PC-9 (cell line): ENCODE measurements at regions not wholly inside any gene's neighbourhood (a gene's known extent, or its start where the extent isn't known, plus 50 kb on each side); places are given as distances from the start of the nearest gene placed in this dataset.

Experiments used
- BruUV-seq: library from RNA; stranded (reverse); fragments of 400-500 nt; replicated peaks from 2 replicates; lab custom pipeline; 2021; lab: Mats Ljungman, UMichigan
- CTCF ChIA-PET: fragments of 300-600 bp; sonication (Branson Sonifier 250); formaldehyde crosslinking; loops from one replicate; lab custom pipeline; 2022; ENCODE audit warnings: antibody characterized with exemption; lab: Charles Lee
- POLR2A ChIA-PET: fragments of 300-600 bp; sonication (Branson Sonifier 250); formaldehyde crosslinking; loops from one replicate; lab custom pipeline; 2022; ENCODE audit warnings: antibody characterized with exemption; ENCODE audit not compliant: unreplicated experiment; lab: Charles Lee
- DNase-seq, 2 experiments: peaks; one replicate each; pipeline versions ENCODE4 v3.0.0 to v3.0.0-alpha.2; 2015 to 2022; ENCODE audit warnings: mixed read lengths in 1 of 2
- H2AFZ ChIP-seq: fragments of 200-600 bp; sonication (generic); 2 replicates; pipeline ENCODE4 v1.8.1; 2017; ENCODE audit warnings: antibody characterized with exemption
- H3F3A ChIP-seq: fragments of 200-600 bp; sonication (generic); 2 replicates; pipeline ENCODE4 v1.8.1; 2017; ENCODE audit warnings: antibody characterized with exemption, mild to moderate bottlenecking, low read depth; ENCODE audit not compliant: insufficient read depth
- H3K27ac ChIP-seq: fragments of 200-600 bp; sonication (generic); 2 replicates; pipeline ENCODE4 v1.6.1; 2016; ENCODE audit warnings: mixed run types
- H3K27me3 ChIP-seq: fragments of 200-600 bp; sonication (generic); 2 replicates; pipeline ENCODE4 v1.6.1; 2016; ENCODE audit warnings: low read depth, mixed run types; ENCODE audit not compliant: insufficient read depth
- H3K36me3 ChIP-seq: fragments of 200-600 bp; sonication (generic); 2 replicates; pipeline ENCODE4 v1.6.1; 2016; ENCODE audit warnings: low read depth, mixed run types
- H3K4me1 ChIP-seq: fragments of 200-600 bp; sonication (generic); replicated peaks from 2 replicates; pipeline ENCODE4 v1.6.1; 2016; ENCODE audit warnings: mixed run types; ENCODE audit not compliant: insufficient read depth
- H3K4me2 ChIP-seq: fragments of 200-600 bp; sonication (generic); 2 replicates; pipeline ENCODE4 v1.6.1; 2017; ENCODE audit warnings: mixed run types
- H3K4me3 ChIP-seq: fragments of 200-600 bp; sonication (generic); 2 replicates; pipeline ENCODE4 v1.6.1; 2016; ENCODE audit warnings: mixed run types
- H3K79me2 ChIP-seq: fragments of 200-600 bp; sonication (generic); 2 replicates; pipeline ENCODE4 v1.6.1; 2017; ENCODE audit warnings: low read depth, mixed run types
- H3K9me2 ChIP-seq: fragments of 200-600 bp; sonication (generic); 2 replicates; pipeline ENCODE4 v1.8.1; 2017; ENCODE audit warnings: mild to moderate bottlenecking; ENCODE audit not compliant: insufficient read depth
- H3K9me3 ChIP-seq: fragments of 200-600 bp; sonication (generic); 2 replicates; pipeline ENCODE4 v1.8.1; 2016; ENCODE audit warnings: low read depth; ENCODE audit not compliant: insufficient read depth
- H4K20me1 ChIP-seq: fragments of 200-600 bp; sonication (generic); 2 replicates; pipeline ENCODE4 v1.8.1; 2017; ENCODE audit not compliant: insufficient read depth
- CTCF ChIP-seq: fragments of 200-600 bp; sonication (generic); conservative IDR thresholded peaks from 2 replicates; pipeline ENCODE4 v1.6.1; 2017; ENCODE audit warnings: mixed run types, antibody characterized with exemption, mild to moderate bottlenecking, moderate library complexity
- EZH2 ChIP-seq: fragments of 200-600 bp; sonication (generic); IDR thresholded peaks from 2 replicates; pipeline ENCODE4 v1.8.0; 2017; ENCODE audit warnings: antibody characterized with exemption, low read depth
- intact Hi-C: fragments of 100-400 bp; cut with micrococcal nuclease; formaldehyde crosslinking; loops from one replicate; pipeline ENCODE4 v1.10.0; 2022; ENCODE audit not compliant: unreplicated experiment

GRCh38 chr15:70262171-70262570 lies 164.5 kb upstream of the TLE3 start:
- H3K4me2 ChIP-seq = no peak overlapping the region
- H3K27ac ChIP-seq = no peak overlapping the region
- no peaks in the 10 kb centered on the region for H3K36me3 ChIP-seq
- no peak overlapping the region for H3K4me3 ChIP-seq
- ChIA-PET CTCF (no interaction called here), POLR2A (interaction anchor here (0.6 kb wide), 1 partner anchor 14 kb away, joined by 11 read pairs; no protein-coding TSS in a partner anchor)
- no peaks in the 10 kb centered on the region for H3K27me3 ChIP-seq
- peaks cover 24% of the 10 kb centered on the region for H3K4me1 ChIP-seq
- DNase-seq = no peak
- BruUV-seq = no TSS peak
- peaks cover 9% of the 10 kb centered on the region; the same call in 1 of the 2 replicates for H3F3A ChIP-seq
- no peak for TF ChIP-seq CTCF
- TF ChIP-seq EZH2 = no peak
- no peaks in the 10 kb centered on the region for H3K79me2 ChIP-seq
- no peaks in the 10 kb centered on the region for H4K20me1 ChIP-seq
- H3K9me2 ChIP-seq = no peaks in the 10 kb centered on the region
- H2AFZ ChIP-seq = no peak overlapping the region
- no peaks in the 10 kb centered on the region for H3K9me3 ChIP-seq
- intact Hi-C loops = no loop called here

- ChIA-PET CTCF (no interaction called here), POLR2A (no interaction called here)
- Histone ChIP-seq H3F3A (0 out of 2 replicates have a peak, but pooled peaks cover 3% of the 10 kb centered on the region), H3K36me3 (no peaks in the 10 kb centered on the region), H3K4me1 (peaks cover 14% of the 10 kb centered on the region), H3K27me3 (no peaks in the 10 kb centered on the region), H3K9me2 (no peaks in the 10 kb centered on the region), H3K4me3 (no peak overlapping the region), H3K9me3 (no peaks in the 10 kb centered on the region), H4K20me1 (no peaks in the 10 kb centered on the region), H2AFZ (no peak overlapping the region), H3K79me2 (no peaks in the 10 kb centered on the region), H3K27ac (no peak overlapping the region), H3K4me2 (no peak overlapping the region)
- no peak for TF ChIP-seq EZH2
- TF ChIP-seq CTCF = no peak
- no peak for DNase-seq
- intact Hi-C loops = no loop called here
- no TSS peak for BruUV-seq
Observed at GRCh38 chr15:70261083-70261482, 163.4 kb upstream of the TLE3 start.

GRCh38 chr15:70260580-70260979 lies 162.9 kb upstream of the TLE3 start:
- no peak for DNase-seq
- POLR2A ChIA-PET = no interaction called here
- Histone ChIP-seq H3K4me2 (no peak overlapping the region), H3K27ac (no peak overlapping the region), H3F3A (no peaks in the 10 kb centered on the region), H3K36me3 (no peaks in the 10 kb centered on the region), H3K4me1 (peaks cover 9% of the 10 kb centered on the region; the same call in 1 of the 2 replicates), H3K27me3 (no peaks in the 10 kb centered on the region), H2AFZ (no peak overlapping the region), H3K4me3 (no peak overlapping the region), H3K9me2 (no peaks in the 10 kb centered on the region), H3K9me3 (no peaks in the 10 kb centered on the region), H4K20me1 (no peaks in the 10 kb centered on the region), H3K79me2 (no peaks in the 10 kb centered on the region)
- no TSS peak for BruUV-seq
- intact Hi-C loops = no loop called here
- CTCF ChIA-PET = no interaction called here
- TF ChIP-seq CTCF (no peak), EZH2 (no peak)
